HG03571 (cell line): ENCODE measurements at regions not wholly inside any gene's neighbourhood (a gene's known extent, or its start where the extent isn't known, plus 50 kb on each side); places are given as distances from the start of the nearest gene placed in this dataset.
"Not testable (repeated sequence)": the region's sequence is repeated elsewhere in the genome, so short reads cannot be mapped to it uniquely, and the experiment has no call there.

Experiments used
- ATAC-seq: cut with Tn5 transposase; IDR thresholded peaks from one replicate; pipeline ENCODE4 v1.9.1; 2021; ENCODE audit not compliant: unreplicated experiment

GRCh38 chr7:73176813-73177212 is 91.0 kb upstream of the SPDYE9 start:
- not testable (repeated sequence) for ATAC-seq

- ATAC-seq = not testable (repeated sequence)
Measured at GRCh38 chr7:73175322-73175721, 89.5 kb upstream of the SPDYE9 start.

GRCh38 chr7:73170902-73171301 is 85.1 kb upstream of the SPDYE9 start:
- not testable (repeated sequence) for ATAC-seq

GRCh38 chr7:73170415-73170814 is 84.6 kb upstream of the SPDYE9 start:
- ATAC-seq = not testable (repeated sequence)

- not testable (repeated sequence) for ATAC-seq
Measured at GRCh38 chr7:73166152-73166551, 80.3 kb upstream of the SPDYE9 start.

- ATAC-seq = not testable (repeated sequence)
Measured at GRCh38 chr7:73162680-73163079, 76.8 kb upstream of the SPDYE9 start.

GRCh38 chr7:73161727-73162126 is 75.9 kb upstream of the SPDYE9 start:
- not testable (repeated sequence) for ATAC-seq

GRCh38 chr7:73157169-73157661 is 71.4 kb upstream of the SPDYE9 start:
- ATAC-seq = not testable (repeated sequence)

GRCh38 chr7:73156510-73157168 is 70.8 kb upstream of the SPDYE9 start:
- not testable (repeated sequence) for ATAC-seq

- ATAC-seq = peak; percentile 84
Measured at GRCh38 chr7:73154586-73155038, 68.8 kb upstream of the SPDYE9 start.

GRCh38 chr7:73153921-73154585 is 68.2 kb upstream of the SPDYE9 start:
- not testable (repeated sequence) for ATAC-seq

GRCh38 chr7:73148570-73148969 is 62.7 kb upstream of the SPDYE9 start:
- not testable (repeated sequence) for ATAC-seq

GRCh38 chr7:73147681-73148080 is 61.8 kb upstream of the SPDYE9 start:
- not testable (repeated sequence) for ATAC-seq

GRCh38 chr7:73143993-73144392 is 58.2 kb upstream of the SPDYE9 start:
- ATAC-seq = not testable (repeated sequence)

- ATAC-seq = not testable (repeated sequence)
Measured at GRCh38 chr7:73137922-73138321, 52.1 kb upstream of the SPDYE9 start.
